H9 (cell line): ENCODE measurements at regions not wholly inside any gene's neighbourhood (a gene's known extent, or its start where the extent isn't known, plus 50 kb on each side); places are given as distances from the start of the nearest gene placed in this dataset.

ENCODE experiments used
- DNase-seq: peaks from one replicate; pipeline ENCODE4 v3.0.0-alpha.2; 2017
- H2AFZ ChIP-seq: one replicate; pipeline ENCODE4 v1.6.1; 2013; ENCODE audit warnings: mild to moderate bottlenecking, low read length, control low read depth, moderate library complexity
- H2AK5ac ChIP-seq: 2 replicates; pipeline ENCODE4 v1.6.1; 2013; ENCODE audit warnings: low read length, control low read depth, mixed read lengths; ENCODE audit not compliant: insufficient read length
- H2BK120ac ChIP-seq: one replicate; pipeline ENCODE4 v1.6.1; 2013; ENCODE audit warnings: low read depth, mild to moderate bottlenecking, low read length, control low read depth, inconsistent platforms; ENCODE audit not compliant: poor library complexity, severe bottlenecking
- H2BK12ac ChIP-seq: 2 replicates; pipeline ENCODE4 v1.6.1; 2013; ENCODE audit warnings: low read length, control low read depth, mixed read lengths, low read depth; ENCODE audit not compliant: insufficient read length
- H2BK15ac ChIP-seq: 2 replicates; pipeline ENCODE4 v1.6.1; 2013; ENCODE audit warnings: low read depth, low read length, control low read depth
- H2BK20ac ChIP-seq: one replicate; pipeline ENCODE4 v1.6.1; 2013; ENCODE audit warnings: low read depth, mild to moderate bottlenecking, low read length, control low read depth, inconsistent platforms; ENCODE audit not compliant: poor library complexity, severe bottlenecking
- H2BK5ac ChIP-seq: 2 replicates; pipeline ENCODE4 v1.6.1; 2013; ENCODE audit warnings: low read length, control low read depth, mixed read lengths; ENCODE audit not compliant: insufficient read length
- H3K14ac ChIP-seq: 2 replicates; pipeline ENCODE4 v1.6.1; 2013; ENCODE audit warnings: low read length, control low read depth; ENCODE audit not compliant: insufficient read depth
- H3K18ac ChIP-seq: 2 replicates; pipeline ENCODE4 v1.6.1; 2013; ENCODE audit warnings: low read depth, mild to moderate bottlenecking, mixed read lengths, low read length, control low read depth; ENCODE audit not compliant: insufficient read length
- H3K23ac ChIP-seq: 2 replicates; pipeline ENCODE4 v1.6.1; 2013; ENCODE audit warnings: low read length, control low read depth, mixed read lengths, low read depth; ENCODE audit not compliant: insufficient read length
- H3K23me2 ChIP-seq: 2 replicates; pipeline ENCODE4 v1.6.1; 2013; ENCODE audit warnings: low read depth, mild to moderate bottlenecking, mixed read lengths, low read length, control low read depth; ENCODE audit not compliant: insufficient read length, poor library complexity, severe bottlenecking
- H3K27ac ChIP-seq: 2 replicates; pipeline ENCODE4 v1.5.1; 2013; ENCODE audit warnings: low read length, control low read depth, mixed read lengths, low read depth; ENCODE audit not compliant: insufficient read length
- H3K27me3 ChIP-seq: 2 replicates; pipeline ENCODE4 v1.6.1; 2013; ENCODE audit warnings: low read length, control low read depth, inconsistent platforms; ENCODE audit not compliant: insufficient read depth
- H3K4ac ChIP-seq: 2 replicates; pipeline ENCODE4 v1.6.1; 2013; ENCODE audit warnings: low read depth, mild to moderate bottlenecking, control low read depth, inconsistent platforms, low read length, moderate library complexity
- H3K4me1 ChIP-seq: 2 replicates; pipeline ENCODE4 v1.6.1; 2013; ENCODE audit warnings: low read length, control low read depth, inconsistent platforms; ENCODE audit not compliant: insufficient read depth
- H3K4me2 ChIP-seq: 2 replicates; pipeline ENCODE4 v1.6.1; 2013; ENCODE audit warnings: low read length, control low read depth, mixed read lengths; ENCODE audit not compliant: insufficient read length, insufficient read depth
- H3K56ac ChIP-seq: 2 replicates; pipeline ENCODE4 v1.6.1; 2013; ENCODE audit warnings: low read depth, mild to moderate bottlenecking, mixed read lengths, low read length, control low read depth; ENCODE audit not compliant: insufficient read length
- H3K79me1 ChIP-seq: 2 replicates; pipeline ENCODE4 v1.6.1; 2013; ENCODE audit warnings: low read depth, mild to moderate bottlenecking, moderate library complexity, low read length, control low read depth, inconsistent platforms; ENCODE audit not compliant: insufficient read depth, poor library complexity, severe bottlenecking
- H3K79me2 ChIP-seq: 2 replicates; pipeline ENCODE4 v1.6.1; 2013; ENCODE audit warnings: low read length, control low read depth, inconsistent platforms; ENCODE audit not compliant: insufficient read depth
- H3K9ac ChIP-seq: 2 replicates; pipeline ENCODE4 v1.6.1; 2013; ENCODE audit warnings: low read length, control low read depth, mixed read lengths; ENCODE audit not compliant: insufficient read length; ENCODE audit errors: extremely low read depth
- H3K9me3 ChIP-seq: one replicate; pipeline ENCODE4 v1.6.1; 2013; ENCODE audit warnings: low read depth, low read length, inconsistent platforms; ENCODE audit not compliant: control insufficient read depth
- H3T11ph ChIP-seq: one replicate; pipeline ENCODE4 v1.6.1; 2013; ENCODE audit warnings: mild to moderate bottlenecking, low read length, control low read depth, inconsistent platforms
- H4K20me1 ChIP-seq: one replicate; pipeline ENCODE4 v1.6.1; 2013; ENCODE audit not compliant: control insufficient read depth, insufficient read length, insufficient read depth
- H4K5ac ChIP-seq: 2 replicates; pipeline ENCODE4 v1.6.1; 2013; ENCODE audit warnings: low read depth, mild to moderate bottlenecking, mixed read lengths, low read length, control low read depth; ENCODE audit not compliant: insufficient read length
- H4K8ac ChIP-seq: replicated peaks from 2 replicates; pipeline ENCODE4 v1.6.1; 2013; ENCODE audit warnings: low read length, control low read depth, mixed read lengths, low read depth; ENCODE audit not compliant: insufficient read length
- H4K91ac ChIP-seq: 2 replicates; pipeline ENCODE4 v1.6.1; 2013; ENCODE audit warnings: low read depth, mild to moderate bottlenecking, moderate library complexity, mixed read lengths, low read length, control low read depth; ENCODE audit not compliant: insufficient read length
- H3K27ac Mint-ChIP-seq, 3 experiments: 2 replicates in 2 of 3; 3 replicates in 1 of 3; pipeline ENCODE4 v1.8.0; 2020 to 2021; ENCODE audit warnings: mixed read lengths in 3 of 3, mild to moderate bottlenecking in 1 of 3, moderate library complexity in 1 of 3
- H3K27me3 Mint-ChIP-seq: 2 replicates; pipeline ENCODE4 v1.8.0; 2021; ENCODE audit warnings: low read depth, mild to moderate bottlenecking, moderate library complexity, mixed read lengths
- H3K36me3 Mint-ChIP-seq, 3 experiments: 2 replicates in 2 of 3; 3 replicates in 1 of 3; pipeline ENCODE4 v1.8.0; 2020 to 2021; ENCODE audit warnings: low read depth in 3 of 3, mixed read lengths in 3 of 3; ENCODE audit not compliant: insufficient read depth in 1 of 3
- H3K4me1 Mint-ChIP-seq, 2 experiments: 2 replicates each; pipeline ENCODE4 v1.8.0; 2020; ENCODE audit warnings: mixed read lengths in 2 of 2
- H3K4me3 Mint-ChIP-seq, 2 experiments: 2 replicates in 1 of 2; 3 replicates in 1 of 2; pipeline ENCODE4 v1.8.0; 2020 to 2021; ENCODE audit warnings: mild to moderate bottlenecking in 2 of 2, mixed read lengths in 2 of 2, moderate library complexity in 1 of 2
- H3K9me3 Mint-ChIP-seq, 2 experiments: 2 replicates in 1 of 2; 3 replicates in 1 of 2; pipeline ENCODE4 v1.8.0; 2020; ENCODE audit warnings: mild to moderate bottlenecking in 2 of 2, mixed read lengths in 2 of 2, moderate library complexity in 1 of 2
- WGBS: extraction: QIAGEN DNeasy Blood & Tissue Kit; methylation state at CpG from one replicate; pipeline ENCODE4 v1.1.7; 2013; ENCODE audit warnings: missing lambda C conversion rate, low lambda C conversion rate, mixed read lengths; ENCODE audit not compliant: insufficient read length; ENCODE audit errors: extremely low coverage; 5-methylcytosine and 5-hydroxymethylcytosine counted together
- TF ChIP-seq, protein P1 (sequence below): fragments of 200-600 bp; sonication (generic); conservative IDR thresholded peaks from 3 replicates; pipeline ENCODE4 v1.8.0; 2021; ENCODE audit warnings: antibody characterized with exemption, mild to moderate bottlenecking

DNA sequence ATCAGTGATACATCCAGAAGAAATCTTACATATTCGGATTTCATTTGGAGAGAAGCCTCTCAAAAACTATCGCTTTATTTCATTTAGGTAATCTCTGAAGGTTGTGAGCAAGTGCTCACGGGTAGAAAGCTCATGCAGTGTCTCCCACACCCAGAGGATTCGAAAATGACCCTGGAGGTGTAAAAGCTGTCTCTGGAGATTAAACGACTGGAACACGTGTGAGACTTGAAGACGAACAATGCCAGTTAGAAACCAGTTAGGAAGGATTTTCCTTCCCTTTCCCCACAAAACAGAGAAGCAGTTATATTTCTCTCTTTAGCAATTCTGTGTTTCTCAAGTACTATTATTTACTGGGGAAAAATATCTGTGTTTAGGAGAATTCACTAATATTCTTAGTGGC, 92.5 kb upstream of the CD55 start:
- H2AFZ ChIP-seq, result no peak overlapping the region
- H2BK20ac ChIP-seq, result no peak overlapping the region
- Mint-ChIP-seq H3K4me1 (peaks cover 3% of the 10 kb centered on the region in 2 experiments; a peak in 3 of 4 replicates), H3K36me3 (no peaks in the 10 kb centered on the region), H3K27me3 (no peaks in the 10 kb centered on the region), H3K9me3 (no peaks in the 10 kb centered on the region), H3K27ac (no peak overlapping the region), H3K4me3 (no peak overlapping the region)
- H2BK12ac ChIP-seq, result no peak overlapping the region
- H3K79me1 ChIP-seq, result no peaks in the 10 kb centered on the region
- H3K4me2 ChIP-seq, result no peak overlapping the region
- TF ChIP-seq, protein P1, sequence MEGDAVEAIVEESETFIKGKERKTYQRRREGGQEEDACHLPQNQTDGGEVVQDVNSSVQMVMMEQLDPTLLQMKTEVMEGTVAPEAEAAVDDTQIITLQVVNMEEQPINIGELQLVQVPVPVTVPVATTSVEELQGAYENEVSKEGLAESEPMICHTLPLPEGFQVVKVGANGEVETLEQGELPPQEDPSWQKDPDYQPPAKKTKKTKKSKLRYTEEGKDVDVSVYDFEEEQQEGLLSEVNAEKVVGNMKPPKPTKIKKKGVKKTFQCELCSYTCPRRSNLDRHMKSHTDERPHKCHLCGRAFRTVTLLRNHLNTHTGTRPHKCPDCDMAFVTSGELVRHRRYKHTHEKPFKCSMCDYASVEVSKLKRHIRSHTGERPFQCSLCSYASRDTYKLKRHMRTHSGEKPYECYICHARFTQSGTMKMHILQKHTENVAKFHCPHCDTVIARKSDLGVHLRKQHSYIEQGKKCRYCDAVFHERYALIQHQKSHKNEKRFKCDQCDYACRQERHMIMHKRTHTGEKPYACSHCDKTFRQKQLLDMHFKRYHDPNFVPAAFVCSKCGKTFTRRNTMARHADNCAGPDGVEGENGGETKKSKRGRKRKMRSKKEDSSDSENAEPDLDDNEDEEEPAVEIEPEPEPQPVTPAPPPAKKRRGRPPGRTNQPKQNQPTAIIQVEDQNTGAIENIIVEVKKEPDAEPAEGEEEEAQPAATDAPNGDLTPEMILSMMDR, result no peak
- no peak for DNase-seq
- no peak overlapping the region for H4K5ac ChIP-seq
- no peak overlapping the region for H2BK5ac ChIP-seq
- H2AK5ac ChIP-seq, result no peak overlapping the region
- H3K4me1 ChIP-seq, result no peaks in the 10 kb centered on the region
- H3K4ac ChIP-seq, result no peak overlapping the region
- WGBS, result no CpG with 5 or more reads among the region's 7 CpGs
- H3K14ac ChIP-seq, result no peak overlapping the region
- H3K9me3 ChIP-seq, result no peaks in the 10 kb centered on the region
- no peak overlapping the region for H3K18ac ChIP-seq
- no peak overlapping the region for H2BK120ac ChIP-seq
- no peak overlapping the region for H3K27ac ChIP-seq
- no peaks in the 10 kb centered on the region for H3K23me2 ChIP-seq
- no peaks in the 10 kb centered on the region for H3K27me3 ChIP-seq
- H4K8ac ChIP-seq, result no peak overlapping the region
- H3K79me2 ChIP-seq, result no peaks in the 10 kb centered on the region
- no peak overlapping the region for H3K23ac ChIP-seq
- H4K91ac ChIP-seq, result no peak overlapping the region
- no peak overlapping the region for H3K9ac ChIP-seq
- no peak overlapping the region for H3K56ac ChIP-seq
- no peak overlapping the region for H3T11ph ChIP-seq
- H2BK15ac ChIP-seq, result no peak overlapping the region
- H4K20me1 ChIP-seq, result no peaks in the 10 kb centered on the region
